HL-60 (cell line): ENCODE measurements at regions not wholly inside any gene's neighbourhood (a gene's known extent, or its start where the extent isn't known, plus 50 kb on each side); places are given as distances from the start of the nearest gene placed in this dataset.

ENCODE experiments used
- DNase-seq, 2 experiments: peaks; one replicate each; pipeline ENCODE4 v3.0.0-alpha.2; 2010 to 2020; ENCODE audit warnings: low read depth in 1 of 2, low spot score in 1 of 2
- H3K27ac ChIP-seq: fragments of 250-450 bp; sonication (Bioruptor Pico); replicated peaks from 2 replicates; pipeline ENCODE4 v1.5.1; 2020; ENCODE audit warnings: mild to moderate bottlenecking, moderate library complexity
- H3K27me3 ChIP-seq: fragments of 250-450 bp; sonication (Bioruptor Pico); 2 replicates; pipeline ENCODE4 v1.5.1; 2021; ENCODE audit warnings: mild to moderate bottlenecking, moderate library complexity; ENCODE audit not compliant: insufficient read depth, poor library complexity, severe bottlenecking
- H3K4me3 ChIP-seq: replicated peaks from 2 replicates; pipeline ENCODE4 v1.5.1; 2011; ENCODE audit warnings: mild to moderate bottlenecking, control low read depth, low read length; ENCODE audit not compliant: insufficient read depth
- GABPA ChIP-seq: IDR thresholded peaks from 2 replicates; pipeline ENCODE4 v1.6.1; 2012; ENCODE audit warnings: low read depth
- POLR2AphosphoS5 ChIP-seq: IDR thresholded peaks from 2 replicates; pipeline ENCODE4 v1.6.1; 2012; ENCODE audit warnings: low read depth
- SPI1 ChIP-seq: IDR thresholded peaks from 2 replicates; pipeline ENCODE4 v1.6.1; 2012; ENCODE audit warnings: low read depth, mild to moderate bottlenecking, borderline replicate concordance
- TF ChIP-seq, protein P1 (sequence below): IDR thresholded peaks from one replicate; pipeline ENCODE4 v1.5.1; 2011; ENCODE audit warnings: low read length, control low read depth, inconsistent platforms; ENCODE audit not compliant: insufficient read depth
- TF ChIP-seq, protein P2 (sequence below): IDR thresholded peaks from 2 replicates; pipeline ENCODE4 v1.6.1; 2012; ENCODE audit warnings: low read depth; ENCODE audit not compliant: insufficient replicate concordance

DNA sequence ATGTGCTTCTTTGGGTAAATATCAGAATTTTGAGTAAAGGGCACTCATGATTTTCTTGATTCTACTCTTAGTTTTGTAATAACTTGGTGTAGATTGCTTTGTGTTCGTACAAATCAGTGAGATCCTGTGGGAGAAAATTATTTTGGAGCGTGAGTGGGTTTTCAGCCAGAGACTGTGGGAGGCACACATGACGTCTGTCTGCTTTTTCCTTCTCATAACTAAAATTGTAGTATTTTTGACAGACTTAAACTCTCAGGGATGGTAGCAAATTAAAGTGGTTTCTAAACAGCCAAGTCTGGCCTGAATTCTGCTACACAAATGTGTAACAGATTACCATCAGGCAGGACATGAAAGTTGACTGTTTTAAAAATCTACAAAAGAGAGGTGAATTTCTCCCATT, 222.6 kb downstream of the OTOR start:
- Histone ChIP-seq H3K27ac (no peak overlapping the region), H3K27me3 (no peaks in the 10 kb centered on the region), H3K4me3 (no peak overlapping the region)
- TF ChIP-seq GABPA (no peak), SPI1 (no peak), POLR2AphosphoS5 (no peak)
- TF ChIP-seq, protein P1, sequence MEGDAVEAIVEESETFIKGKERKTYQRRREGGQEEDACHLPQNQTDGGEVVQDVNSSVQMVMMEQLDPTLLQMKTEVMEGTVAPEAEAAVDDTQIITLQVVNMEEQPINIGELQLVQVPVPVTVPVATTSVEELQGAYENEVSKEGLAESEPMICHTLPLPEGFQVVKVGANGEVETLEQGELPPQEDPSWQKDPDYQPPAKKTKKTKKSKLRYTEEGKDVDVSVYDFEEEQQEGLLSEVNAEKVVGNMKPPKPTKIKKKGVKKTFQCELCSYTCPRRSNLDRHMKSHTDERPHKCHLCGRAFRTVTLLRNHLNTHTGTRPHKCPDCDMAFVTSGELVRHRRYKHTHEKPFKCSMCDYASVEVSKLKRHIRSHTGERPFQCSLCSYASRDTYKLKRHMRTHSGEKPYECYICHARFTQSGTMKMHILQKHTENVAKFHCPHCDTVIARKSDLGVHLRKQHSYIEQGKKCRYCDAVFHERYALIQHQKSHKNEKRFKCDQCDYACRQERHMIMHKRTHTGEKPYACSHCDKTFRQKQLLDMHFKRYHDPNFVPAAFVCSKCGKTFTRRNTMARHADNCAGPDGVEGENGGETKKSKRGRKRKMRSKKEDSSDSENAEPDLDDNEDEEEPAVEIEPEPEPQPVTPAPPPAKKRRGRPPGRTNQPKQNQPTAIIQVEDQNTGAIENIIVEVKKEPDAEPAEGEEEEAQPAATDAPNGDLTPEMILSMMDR: no peak
- TF ChIP-seq, protein P2, sequence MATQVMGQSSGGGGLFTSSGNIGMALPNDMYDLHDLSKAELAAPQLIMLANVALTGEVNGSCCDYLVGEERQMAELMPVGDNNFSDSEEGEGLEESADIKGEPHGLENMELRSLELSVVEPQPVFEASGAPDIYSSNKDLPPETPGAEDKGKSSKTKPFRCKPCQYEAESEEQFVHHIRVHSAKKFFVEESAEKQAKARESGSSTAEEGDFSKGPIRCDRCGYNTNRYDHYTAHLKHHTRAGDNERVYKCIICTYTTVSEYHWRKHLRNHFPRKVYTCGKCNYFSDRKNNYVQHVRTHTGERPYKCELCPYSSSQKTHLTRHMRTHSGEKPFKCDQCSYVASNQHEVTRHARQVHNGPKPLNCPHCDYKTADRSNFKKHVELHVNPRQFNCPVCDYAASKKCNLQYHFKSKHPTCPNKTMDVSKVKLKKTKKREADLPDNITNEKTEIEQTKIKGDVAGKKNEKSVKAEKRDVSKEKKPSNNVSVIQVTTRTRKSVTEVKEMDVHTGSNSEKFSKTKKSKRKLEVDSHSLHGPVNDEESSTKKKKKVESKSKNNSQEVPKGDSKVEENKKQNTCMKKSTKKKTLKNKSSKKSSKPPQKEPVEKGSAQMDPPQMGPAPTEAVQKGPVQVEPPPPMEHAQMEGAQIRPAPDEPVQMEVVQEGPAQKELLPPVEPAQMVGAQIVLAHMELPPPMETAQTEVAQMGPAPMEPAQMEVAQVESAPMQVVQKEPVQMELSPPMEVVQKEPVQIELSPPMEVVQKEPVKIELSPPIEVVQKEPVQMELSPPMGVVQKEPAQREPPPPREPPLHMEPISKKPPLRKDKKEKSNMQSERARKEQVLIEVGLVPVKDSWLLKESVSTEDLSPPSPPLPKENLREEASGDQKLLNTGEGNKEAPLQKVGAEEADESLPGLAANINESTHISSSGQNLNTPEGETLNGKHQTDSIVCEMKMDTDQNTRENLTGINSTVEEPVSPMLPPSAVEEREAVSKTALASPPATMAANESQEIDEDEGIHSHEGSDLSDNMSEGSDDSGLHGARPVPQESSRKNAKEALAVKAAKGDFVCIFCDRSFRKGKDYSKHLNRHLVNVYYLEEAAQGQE: no peak
- DNase-seq: no peak

DNA sequence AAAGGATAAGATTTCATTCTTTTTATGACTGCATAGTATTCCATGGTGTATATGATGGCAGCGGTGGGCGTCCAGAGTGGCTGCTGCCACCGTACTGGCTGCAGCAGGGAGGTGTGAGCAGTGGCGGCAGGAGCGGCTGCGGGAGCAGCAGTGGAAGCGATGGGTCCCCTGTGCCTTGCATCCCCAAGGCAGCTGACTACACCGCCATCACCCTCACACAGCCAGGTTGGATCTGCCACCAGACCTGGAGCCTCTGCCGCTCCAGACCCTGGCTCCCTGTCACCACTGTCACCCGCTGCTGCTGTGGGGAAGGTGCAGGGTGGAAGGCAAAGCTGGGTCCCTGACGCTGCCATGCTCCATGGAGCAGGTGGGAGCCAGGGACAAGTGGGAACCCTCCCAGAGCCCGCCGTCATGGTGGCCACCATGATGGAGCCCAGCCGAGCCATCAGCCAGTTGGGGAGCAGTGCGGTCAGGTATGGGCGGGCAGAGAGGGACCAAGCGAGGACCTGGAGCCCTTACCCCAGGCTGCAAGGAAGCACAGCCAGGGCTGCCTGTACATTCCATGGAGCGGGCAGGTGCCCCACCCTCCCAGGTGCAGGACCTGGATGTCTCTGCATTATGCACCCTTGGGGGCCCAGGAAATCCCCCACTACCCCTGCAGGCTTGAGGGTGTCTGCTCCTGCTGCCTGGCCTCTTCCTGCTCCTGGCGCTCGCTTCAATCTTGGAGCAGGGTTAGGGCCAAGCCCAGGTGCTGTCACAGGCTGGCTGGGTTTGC, 226.1 kb downstream of the OTOR start:
- Histone ChIP-seq H3K4me3 (no peak overlapping the region), H3K27me3 (no peaks in the 10 kb centered on the region), H3K27ac (no peak overlapping the region)
- TF ChIP-seq, protein P2: no peak
- TF ChIP-seq GABPA: no peak
- TF ChIP-seq, protein P1: no peak
- no peak for TF ChIP-seq POLR2AphosphoS5
- TF ChIP-seq SPI1: no peak
- DNase-seq: no peak

DNA sequence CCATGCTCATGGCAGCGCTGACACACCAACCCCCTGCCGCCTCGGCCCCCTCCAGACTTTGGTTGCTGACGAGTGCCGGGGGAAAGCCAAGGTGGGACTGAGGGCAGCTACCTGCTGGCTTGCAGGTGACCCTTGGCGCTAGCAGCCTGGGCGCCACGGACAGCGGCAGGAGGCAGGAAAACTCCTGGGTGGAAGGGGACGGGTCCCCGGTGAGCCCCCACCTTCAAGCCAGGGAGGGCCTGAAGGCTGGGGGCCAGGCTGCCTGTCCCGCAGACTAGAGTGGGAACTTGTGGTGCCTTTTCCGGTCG, 226.7 kb downstream of the OTOR start:
- no peak for DNase-seq
- no peaks in the 10 kb centered on the region for H3K27me3 ChIP-seq
- H3K27ac ChIP-seq: no peak overlapping the region
- H3K4me3 ChIP-seq: no peak overlapping the region
- TF ChIP-seq GABPA (no peak), SPI1 (no peak), POLR2AphosphoS5 (no peak)
- TF ChIP-seq, protein P2: no peak
